Testis (tissue), 2 donors: ENCODE measurements at regions not wholly inside any gene's neighbourhood (a gene's known extent, or its start where the extent isn't known, plus 50 kb on each side); places are given as distances from the start of the nearest gene placed in this dataset.

Experiments used
- DNase-seq: peaks from one replicate; pipeline ENCODE4 v3.0.0-alpha.2; 2019
- H3K27ac ChIP-seq, 2 donors: fragments of 200-600 bp; sonication (generic); one replicate each; pipeline ENCODE4 v1.5.1; 2019
- H3K27me3 ChIP-seq: fragments of 200-600 bp; sonication (generic); one replicate; pipeline ENCODE4 v1.5.1; 2019
- H3K36me3 ChIP-seq: fragments of 200-600 bp; sonication (generic); one replicate; pipeline ENCODE4 v1.5.1; 2017; ENCODE audit warnings: low read depth; ENCODE audit errors: missing control alignments
- H3K4me1 ChIP-seq: fragments of 200-600 bp; sonication (generic); one replicate; pipeline ENCODE4 v1.5.1; 2019
- H3K4me3 ChIP-seq, 2 donors: fragments of 200-600 bp; sonication (generic); one replicate each; pipeline ENCODE4 v1.5.1; 2017 to 2019
- H3K9me3 ChIP-seq: fragments of 200-600 bp; sonication (generic); one replicate; pipeline ENCODE4 v1.5.1; 2017
- POLR2A ChIP-seq: fragments of 450-650 bp; IDR thresholded peaks from one replicate; pipeline ENCODE4 v1.6.1; 2017; ENCODE audit warnings: antibody characterized with exemption, mild to moderate bottlenecking, moderate library complexity
- WGBS, 2 donors: methylation state at CpG; one replicate each; pipeline ENCODE4 v1.1.5; 2018; 5-methylcytosine and 5-hydroxymethylcytosine counted together
- intact Hi-C: fragments of 100-400 bp; cut with DNase I; formaldehyde crosslinking; loops from one replicate; pipeline ENCODE4 v1.15.1; 2023; ENCODE audit warnings: low total_unique reads
- TF ChIP-seq, protein P1 (sequence below), 3 experiments: fragments of 450-650 bp in 2 of 3; fragments of 200-600 bp in 1 of 3; sonication (generic) in 1 of 3; IDR thresholded peaks; one replicate each; pipeline ENCODE4 v1.5.1; 2016 to 2019; ENCODE audit warnings: antibody characterized with exemption in 3 of 3, mild to moderate bottlenecking in 2 of 3, moderate library complexity in 1 of 3

DNA sequence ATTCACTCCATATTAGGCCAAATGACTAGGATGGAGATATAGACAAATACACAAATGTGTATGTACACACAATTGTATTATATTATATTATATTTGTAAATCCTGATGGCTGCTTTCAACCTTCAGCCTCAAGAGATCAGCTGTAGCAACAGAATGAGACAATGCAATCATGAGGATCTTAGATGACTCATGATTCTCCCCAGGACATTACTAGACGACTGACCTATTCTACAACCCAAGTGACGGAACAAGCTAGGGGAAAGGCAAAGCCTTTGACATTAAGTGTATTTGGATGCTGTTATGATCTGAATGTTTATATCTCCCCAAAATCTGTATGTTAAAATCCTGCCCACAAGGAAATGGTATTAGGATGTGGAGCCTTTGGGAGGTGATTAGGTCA is 66.5 kb downstream of the COX7C start:
- Histone ChIP-seq H3K9me3 (no peaks in the 10 kb centered on the region), H3K4me1 (no peaks in the 10 kb centered on the region), H3K27ac (no peak overlapping the region), H3K27me3 (no peaks in the 10 kb centered on the region), H3K36me3 (no peaks in the 10 kb centered on the region), H3K4me3 (no peak overlapping the region)
- 83 to 96% methylated on average over 2 of the region's 2 CpGs for WGBS, 2 donors
- DNase-seq = no peak
- TF ChIP-seq, protein P1, sequence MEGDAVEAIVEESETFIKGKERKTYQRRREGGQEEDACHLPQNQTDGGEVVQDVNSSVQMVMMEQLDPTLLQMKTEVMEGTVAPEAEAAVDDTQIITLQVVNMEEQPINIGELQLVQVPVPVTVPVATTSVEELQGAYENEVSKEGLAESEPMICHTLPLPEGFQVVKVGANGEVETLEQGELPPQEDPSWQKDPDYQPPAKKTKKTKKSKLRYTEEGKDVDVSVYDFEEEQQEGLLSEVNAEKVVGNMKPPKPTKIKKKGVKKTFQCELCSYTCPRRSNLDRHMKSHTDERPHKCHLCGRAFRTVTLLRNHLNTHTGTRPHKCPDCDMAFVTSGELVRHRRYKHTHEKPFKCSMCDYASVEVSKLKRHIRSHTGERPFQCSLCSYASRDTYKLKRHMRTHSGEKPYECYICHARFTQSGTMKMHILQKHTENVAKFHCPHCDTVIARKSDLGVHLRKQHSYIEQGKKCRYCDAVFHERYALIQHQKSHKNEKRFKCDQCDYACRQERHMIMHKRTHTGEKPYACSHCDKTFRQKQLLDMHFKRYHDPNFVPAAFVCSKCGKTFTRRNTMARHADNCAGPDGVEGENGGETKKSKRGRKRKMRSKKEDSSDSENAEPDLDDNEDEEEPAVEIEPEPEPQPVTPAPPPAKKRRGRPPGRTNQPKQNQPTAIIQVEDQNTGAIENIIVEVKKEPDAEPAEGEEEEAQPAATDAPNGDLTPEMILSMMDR (IDR thresholded peaks at IDR 0.05) = no peak
- no peak for TF ChIP-seq POLR2A
- intact Hi-C loops = no loop called here

DNA sequence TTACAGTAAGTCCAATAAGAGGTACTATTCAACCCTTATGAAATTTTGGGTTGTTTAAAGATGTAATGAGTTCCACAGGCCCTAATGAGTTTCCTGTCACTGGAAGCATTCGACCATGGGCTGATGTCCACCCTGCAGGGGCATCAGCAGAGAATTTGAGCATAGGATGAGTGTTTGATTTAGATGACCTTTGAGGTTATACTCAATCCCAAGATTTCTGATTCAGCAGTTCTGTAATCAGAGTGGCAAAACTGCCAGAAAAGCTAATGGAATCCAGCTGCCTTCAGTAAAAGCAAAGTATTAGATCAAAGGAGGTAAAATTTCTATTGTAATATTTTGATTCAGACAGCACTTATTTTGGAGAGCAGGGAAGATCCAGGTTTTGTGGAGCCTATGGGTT is 68.3 kb downstream of the COX7C start:
- H3K9me3 ChIP-seq = no peaks in the 10 kb centered on the region
- no peaks in the 10 kb centered on the region for H3K4me1 ChIP-seq
- no peak overlapping the region for H3K27ac ChIP-seq
- intact Hi-C loops = no loop called here
- TF ChIP-seq POLR2A = no peak
- TF ChIP-seq, protein P1 (IDR thresholded peaks at IDR 0.05) = no peak
- no peak for DNase-seq
- 55 to 59% methylated on average over 1 of the region's 1 CpG for WGBS, 2 donors
- H3K27me3 ChIP-seq = no peaks in the 10 kb centered on the region
- H3K36me3 ChIP-seq = no peaks in the 10 kb centered on the region
- no peak overlapping the region for H3K4me3 ChIP-seq

DNA sequence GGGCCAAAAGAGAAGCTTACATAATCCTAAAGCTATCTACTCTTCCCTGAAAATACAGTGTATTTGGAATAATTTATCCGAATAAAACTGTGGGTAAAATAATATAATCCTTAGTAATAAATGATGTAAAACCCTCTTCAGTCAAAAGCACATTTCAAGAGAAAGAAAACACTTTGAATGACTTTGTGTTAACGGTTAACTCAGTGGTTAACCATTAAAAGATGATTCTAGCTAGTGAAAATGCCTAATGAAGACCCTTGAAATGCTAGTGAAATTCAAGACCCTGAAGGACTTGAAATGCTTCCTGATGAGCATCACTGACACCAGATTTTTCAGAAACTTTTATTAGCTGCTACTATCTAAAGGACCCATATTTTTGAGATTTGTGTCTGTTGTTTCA is 70.7 kb downstream of the COX7C start:
- Histone ChIP-seq H3K4me3 (no peak overlapping the region), H3K36me3 (no peaks in the 10 kb centered on the region), H3K9me3 (no peaks in the 10 kb centered on the region), H3K27me3 (no peaks in the 10 kb centered on the region), H3K27ac (no peak overlapping the region), H3K4me1 (no peaks in the 10 kb centered on the region)
- 86 to 87% methylated on average over 2 of the region's 2 CpGs for WGBS, 2 donors
- DNase-seq = no peak
- intact Hi-C loops = no loop called here
- TF ChIP-seq POLR2A = no peak
- TF ChIP-seq, protein P1 (IDR thresholded peaks at IDR 0.05) = no peak

DNA sequence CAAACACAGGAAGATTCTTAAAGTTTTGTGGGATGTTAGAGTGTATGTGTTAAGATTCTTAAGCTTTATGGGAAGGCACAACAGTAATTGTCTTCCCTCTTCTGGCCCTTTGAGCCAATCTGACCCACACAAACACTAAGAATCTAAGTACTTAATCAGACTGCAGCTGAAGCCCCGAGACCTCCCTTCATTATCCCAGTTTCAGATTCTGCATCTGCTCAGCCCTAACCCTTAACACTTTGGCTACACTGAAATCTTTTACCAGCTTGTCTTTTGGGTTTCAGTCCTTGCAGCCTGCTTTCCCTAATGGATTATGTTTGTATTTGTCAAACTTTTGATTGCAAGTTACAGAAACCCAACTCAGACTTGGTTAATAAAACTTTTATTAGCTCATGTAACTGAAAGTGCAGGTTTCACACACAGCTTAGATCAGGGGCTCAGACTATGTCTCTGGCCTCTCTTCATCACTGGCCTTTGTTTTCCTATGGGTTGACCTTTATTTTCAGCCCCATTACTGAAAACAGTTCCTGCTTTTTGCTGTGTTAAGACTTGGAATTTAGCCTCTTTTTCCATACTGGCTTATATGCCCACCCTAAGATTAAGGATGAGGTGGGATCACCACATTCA is 71.5 kb downstream of the COX7C start:
- TF ChIP-seq POLR2A = no peak
- TF ChIP-seq, protein P1 (IDR thresholded peaks at IDR 0.05) = no peak
- H3K9me3 ChIP-seq = no peaks in the 10 kb centered on the region
- DNase-seq = no peak
- intact Hi-C loops = no loop called here
- WGBS, 2 donors = 68 to 89% methylated on average over 1 of the region's 1 CpG
- H3K4me1 ChIP-seq = no peaks in the 10 kb centered on the region
- H3K27me3 ChIP-seq = no peaks in the 10 kb centered on the region
- H3K36me3 ChIP-seq = no peaks in the 10 kb centered on the region
- no peak overlapping the region for H3K27ac ChIP-seq
- no peak overlapping the region for H3K4me3 ChIP-seq

DNA sequence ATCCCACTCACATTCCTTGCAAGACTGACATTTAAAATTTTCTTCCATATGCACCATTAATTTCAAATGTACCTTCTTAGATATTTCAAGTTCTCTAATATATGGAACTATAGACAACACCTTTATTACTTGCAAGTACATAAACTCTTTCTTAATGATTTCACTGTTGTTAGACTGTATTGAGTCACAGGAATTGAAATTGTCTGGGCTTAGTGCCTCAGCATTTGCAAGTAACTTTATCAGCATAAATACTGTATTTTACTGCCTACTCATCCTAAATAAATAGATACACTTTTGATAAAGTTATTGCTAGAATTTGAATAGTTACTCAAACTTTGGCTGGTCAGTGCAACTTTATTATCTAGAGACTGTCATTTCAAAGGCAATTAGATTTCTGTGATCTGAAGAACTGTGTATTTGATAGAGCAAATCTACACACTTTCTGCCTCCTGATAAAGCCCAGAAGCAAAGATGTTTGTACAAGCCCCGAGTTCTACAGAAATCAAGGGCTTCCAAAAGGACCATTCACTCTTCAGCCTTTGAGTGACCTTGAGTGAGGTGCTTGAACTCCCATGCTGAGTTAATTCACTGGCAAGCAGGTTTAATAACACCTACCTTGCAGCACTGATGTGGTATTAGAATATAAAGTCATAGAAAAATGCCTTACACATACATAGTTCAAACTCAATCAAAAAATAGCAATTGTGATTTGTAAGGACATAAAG is 91.6 kb downstream of the COX7C start:
- no peak for DNase-seq
- H3K27ac ChIP-seq = no peak overlapping the region
- WGBS, 2 donors = 30 to 31% methylated on average over 1 of the region's 1 CpG
- H3K9me3 ChIP-seq = no peaks in the 10 kb centered on the region
- no peaks in the 10 kb centered on the region for H3K36me3 ChIP-seq
- no peaks in the 10 kb centered on the region for H3K27me3 ChIP-seq
- no peak overlapping the region for H3K4me3 ChIP-seq
- H3K4me1 ChIP-seq = no peaks in the 10 kb centered on the region
- TF ChIP-seq POLR2A = no peak
- TF ChIP-seq, protein P1 (IDR thresholded peaks at IDR 0.05) = no peak
- intact Hi-C loops = no loop called here
